ENCODE measurements at regions not wholly inside any gene's neighbourhood (a gene's known extent, or its start where the extent isn't known, plus 50 kb on each side); places are given as distances from the start of the nearest gene placed in this dataset.
"Not testable (repeated sequence)": the region's sequence is repeated elsewhere in the genome, so short reads cannot be mapped to it uniquely, and the experiment has no call there.

- in situ Hi-C loops (cut with MboI): no loop called here
- WGBS (ENCODE audit: insufficient coverage, insufficient replicate concordance, low lambda C conversion rate, missing lambda C conversion rate): 19% methylated on average over 2 of the region's 3 CpGs
- RAD21 ChIA-PET (ENCODE audit: unreplicated experiment): no interaction called here
- H3K4me1 ChIP-seq (ENCODE audit: control insufficient read depth, insufficient read depth, low read length): no peaks in the 10 kb centered on the region
- BruUV-seq (replicated peaks): no TSS peak
- TF ChIP-seq RCOR1 (conservative IDR thresholded peaks at IDR 0.05; ENCODE audit: low read depth, low read length) (no peak), PAX8 (IDR thresholded peaks at IDR 0.05) (no peak), ESRRA (IDR thresholded peaks at IDR 0.05; ENCODE audit: low read length) (no peak), ZNF384 (IDR thresholded peaks at IDR 0.05; ENCODE audit: borderline replicate concordance, low read depth, low read length) (no peak), IRF4 (IDR thresholded peaks at IDR 0.05; ENCODE audit: low read depth, low read length) (no peak)
- SMC1A ChIA-PET (ENCODE audit: uncharacterized antibody, unreplicated experiment): no interaction called here
- H3K27me3 ChIP-seq (replicated peaks in 1 of 2; ENCODE audit: control insufficient read depth in 2 of 2, insufficient read depth in 2 of 2, low read length in 1 of 2): no peaks in the 10 kb centered on the region
- H3K27ac ChIP-seq (ENCODE audit: control insufficient read depth, insufficient read depth): no peak overlapping the region
- CTCF ChIA-PET: no interaction called here
- POLR2A ChIA-PET: no interaction called here
- no peak overlapping the region for H3K9ac ChIP-seq (ENCODE audit: control insufficient read depth, insufficient read depth, low read length)
- H3K4me2 ChIP-seq (ENCODE audit: control insufficient read depth, insufficient read depth): no peak overlapping the region
- no peak for FAIRE-seq
- intact Hi-C loops (cut with micrococcal nuclease; ENCODE audit: unreplicated experiment): no loop called here
- no peak overlapping the region for H2AFZ ChIP-seq (ENCODE audit: control insufficient read depth, low read depth, low read length)
- H3K36me3 ChIP-seq (ENCODE audit: control insufficient read depth in 2 of 2, insufficient read depth in 2 of 2, low read length in 1 of 2): no peaks in the 10 kb centered on the region
- H3K79me2 ChIP-seq (ENCODE audit: control insufficient read depth, insufficient read depth, low read length): no peaks in the 10 kb centered on the region
- ATAC-seq: no peak
- no peaks in the 10 kb centered on the region for H4K20me1 ChIP-seq (ENCODE audit: control insufficient read depth, insufficient read depth)
- no peak overlapping the region for H3K4me3 ChIP-seq
- H3K9me3 ChIP-seq (replicated peaks; ENCODE audit: control insufficient read depth, insufficient read depth, low read length): no peaks in the 10 kb centered on the region
- no peak for DNase-seq (ENCODE audit: low read depth, low spot score)
Measured at GRCh38 chrX:28498658-28499057, 88.6 kb upstream of the IL1RAPL1 start.

GRCh38 chrX:28502667-28503066 is 84.6 kb upstream of the IL1RAPL1 start:
- H3K9me3 ChIP-seq (replicated peaks; ENCODE audit: control insufficient read depth, insufficient read depth, low read length); H4K20me1 ChIP-seq (ENCODE audit: control insufficient read depth, insufficient read depth); H3K4me1 ChIP-seq (ENCODE audit: control insufficient read depth, insufficient read depth, low read length); H3K79me2 ChIP-seq (ENCODE audit: control insufficient read depth, insufficient read depth, low read length); H2AFZ ChIP-seq (ENCODE audit: control insufficient read depth, low read depth, low read length); H3K36me3 ChIP-seq (ENCODE audit: control insufficient read depth in 2 of 2, insufficient read depth in 2 of 2, low read length in 1 of 2); FAIRE-seq; H3K4me3 ChIP-seq; CTCF ChIA-PET; intact Hi-C loops (cut with micrococcal nuclease; ENCODE audit: unreplicated experiment); H3K27ac ChIP-seq (ENCODE audit: control insufficient read depth, insufficient read depth); H3K4me2 ChIP-seq (ENCODE audit: control insufficient read depth, insufficient read depth); DNase-seq (ENCODE audit: low read depth, low spot score); H3K9ac ChIP-seq (ENCODE audit: control insufficient read depth, insufficient read depth, low read length); RAD21 ChIA-PET (ENCODE audit: unreplicated experiment); POLR2A ChIA-PET; in situ Hi-C loops (cut with MboI); ATAC-seq; SMC1A ChIA-PET (ENCODE audit: uncharacterized antibody, unreplicated experiment); H3K27me3 ChIP-seq (replicated peaks in 1 of 2; ENCODE audit: control insufficient read depth in 2 of 2, insufficient read depth in 2 of 2, low read length in 1 of 2); BruUV-seq (replicated peaks): not testable (repeated sequence)
- 6% methylated on average over 6 of the region's 6 CpGs for WGBS (ENCODE audit: insufficient coverage, insufficient replicate concordance, low lambda C conversion rate, missing lambda C conversion rate)

GRCh38 chrX:28507650-28508049 is 79.6 kb upstream of the IL1RAPL1 start:
- WGBS (ENCODE audit: insufficient coverage, insufficient replicate concordance, low lambda C conversion rate, missing lambda C conversion rate): 0% methylated on average over 3 of the region's 3 CpGs
- DNase-seq (ENCODE audit: low read depth, low spot score); H3K79me2 ChIP-seq (ENCODE audit: control insufficient read depth, insufficient read depth, low read length); H3K36me3 ChIP-seq (ENCODE audit: control insufficient read depth in 2 of 2, insufficient read depth in 2 of 2, low read length in 1 of 2); FAIRE-seq; H3K4me1 ChIP-seq (ENCODE audit: control insufficient read depth, insufficient read depth, low read length); H3K9me3 ChIP-seq (replicated peaks; ENCODE audit: control insufficient read depth, insufficient read depth, low read length); H3K9ac ChIP-seq (ENCODE audit: control insufficient read depth, insufficient read depth, low read length); H3K27ac ChIP-seq (ENCODE audit: control insufficient read depth, insufficient read depth); BruUV-seq (replicated peaks); CTCF ChIA-PET; ATAC-seq; H3K4me2 ChIP-seq (ENCODE audit: control insufficient read depth, insufficient read depth); H2AFZ ChIP-seq (ENCODE audit: control insufficient read depth, low read depth, low read length); H3K4me3 ChIP-seq; RAD21 ChIA-PET (ENCODE audit: unreplicated experiment); H3K27me3 ChIP-seq (replicated peaks in 1 of 2; ENCODE audit: control insufficient read depth in 2 of 2, insufficient read depth in 2 of 2, low read length in 1 of 2); intact Hi-C loops (cut with micrococcal nuclease; ENCODE audit: unreplicated experiment); H4K20me1 ChIP-seq (ENCODE audit: control insufficient read depth, insufficient read depth); in situ Hi-C loops (cut with MboI); SMC1A ChIA-PET (ENCODE audit: uncharacterized antibody, unreplicated experiment); POLR2A ChIA-PET: not testable (repeated sequence)

Data from GM12878 (cell line).